GM18867 (cell line): ENCODE measurements at regions not wholly inside any gene's neighbourhood (a gene's known extent, or its start where the extent isn't known, plus 50 kb on each side); places are given as distances from the start of the nearest gene placed in this dataset.
"Not testable (repeated sequence)": the region's sequence is repeated elsewhere in the genome, so short reads cannot be mapped to it uniquely, and the experiment has no call there.

Source experiments
- ATAC-seq: cut with Tn5 transposase; IDR thresholded peaks from one replicate; pipeline ENCODE4 v1.9.1; 2021; ENCODE audit warnings: mild to moderate bottlenecking, moderate library complexity; ENCODE audit not compliant: unreplicated experiment

GRCh38 chr3:146781059-146781458 lies 175.9 kb upstream of the PLSCR5 start:
- no peak for ATAC-seq

GRCh38 chr3:146780251-146780650 lies 175.1 kb upstream of the PLSCR5 start:
- ATAC-seq: no peak

GRCh38 chr3:146777941-146778340 lies 172.8 kb upstream of the PLSCR5 start:
- no peak for ATAC-seq

GRCh38 chr3:146772211-146772743 lies 167.1 kb upstream of the PLSCR5 start:
- no peak for ATAC-seq

- ATAC-seq: no peak
These were observed 165.7 kb upstream of the PLSCR5 start for GRCh38 chr3:146770881-146771280.

GRCh38 chr3:146770301-146770700 lies 165.2 kb upstream of the PLSCR5 start:
- no peak for ATAC-seq

GRCh38 chr3:146757759-146758158 lies 152.6 kb upstream of the PLSCR5 start:
- ATAC-seq: no peak

GRCh38 chr3:146750196-146750595 lies 145.1 kb upstream of the PLSCR5 start:
- no peak for ATAC-seq

GRCh38 chr3:146747928-146748327 lies 142.8 kb upstream of the PLSCR5 start:
- ATAC-seq: no peak

- ATAC-seq: no peak
These were observed 141.9 kb upstream of the PLSCR5 start for GRCh38 chr3:146747051-146747450.

- ATAC-seq: no peak
These were observed 141.0 kb upstream of the PLSCR5 start for GRCh38 chr3:146746190-146746589.

- ATAC-seq: peak; percentile 77
These were observed 134.1 kb upstream of the PLSCR5 start for GRCh38 chr3:146739203-146739671.

- ATAC-seq: no peak
These were observed 127.2 kb upstream of the PLSCR5 start for GRCh38 chr3:146732325-146732724.

- ATAC-seq: no peak
These were observed 110.0 kb upstream of the PLSCR5 start for GRCh38 chr3:146715170-146715569.

- no peak for ATAC-seq
These were observed 107.7 kb upstream of the PLSCR5 start for GRCh38 chr3:146712806-146713205.

- no peak for ATAC-seq
These were observed 104.8 kb upstream of the PLSCR5 start for GRCh38 chr3:146709969-146710368.

GRCh38 chr3:146705225-146705624 lies 100.1 kb upstream of the PLSCR5 start:
- peak; percentile 79 for ATAC-seq

GRCh38 chr3:146702237-146702636 lies 97.1 kb upstream of the PLSCR5 start:
- ATAC-seq: no peak

GRCh38 chr3:146701246-146701645 lies 96.1 kb upstream of the PLSCR5 start:
- ATAC-seq: no peak

- ATAC-seq: not testable (repeated sequence)
These were observed 94.9 kb upstream of the PLSCR5 start for GRCh38 chr3:146700025-146700424.

GRCh38 chr3:146692254-146692653 lies 87.1 kb upstream of the PLSCR5 start:
- ATAC-seq: no peak

- ATAC-seq: no peak
These were observed 80.1 kb upstream of the PLSCR5 start for GRCh38 chr3:146685050-146685814.

GRCh38 chr3:146682171-146682570 lies 77.0 kb upstream of the PLSCR5 start:
- no peak for ATAC-seq
